Sigmoid colon (tissue), 4 donors: ENCODE measurements at regions not wholly inside any gene's neighbourhood (a gene's known extent, or its start where the extent isn't known, plus 50 kb on each side); places are given as distances from the start of the nearest gene placed in this dataset.
"Not testable (repeated sequence)": the region's sequence is repeated elsewhere in the genome, so short reads cannot be mapped to it uniquely, and the experiment has no call there.

Experiments used
- CTCF ChIP-seq, 4 experiments: fragments of 450-650 bp in 3 of 4; fragments of 200-600 bp in 1 of 4; IDR thresholded peaks; one replicate each; pipeline ENCODE4 v1.5.1; 2016 to 2019; ENCODE audit warnings: antibody characterized with exemption in 4 of 4, mild to moderate bottlenecking in 3 of 4, moderate library complexity in 2 of 4
- POLR2A ChIP-seq, 2 donors: fragments of 450-650 bp; IDR thresholded peaks; one replicate each; pipeline ENCODE4 v1.6.1; 2016; ENCODE audit warnings: antibody characterized with exemption in 2 of 2, mild to moderate bottlenecking in 2 of 2, moderate library complexity in 2 of 2
- POLR2AphosphoS5 ChIP-seq, 4 donors: sonication (generic); formaldehyde crosslinking; IDR thresholded peaks; one replicate each; pipeline ENCODE4 v1.6.1; 2017; ENCODE audit warnings: antibody characterized with exemption in 4 of 4

GRCh38 chr2:91856971-91857370, 3014.3 kb upstream of the TEKT4 start:
- TF ChIP-seq POLR2AphosphoS5, CTCF, POLR2A (IDR thresholded peaks at IDR 0.05): not testable (repeated sequence)
